GM06990 (cell line): ENCODE measurements at regions not wholly inside any gene's neighbourhood (a gene's known extent, or its start where the extent isn't known, plus 50 kb on each side); places are given as distances from the start of the nearest gene placed in this dataset.

Experiments used
- DNase-seq: peaks from one replicate; pipeline ENCODE4 v3.0.0-alpha.2; 2011; ENCODE audit not compliant: insufficient read length; ENCODE audit errors: extremely low read depth
- H3K27me3 ChIP-seq: replicated peaks from 2 replicates; pipeline ENCODE4 v1.6.0; 2011; ENCODE audit warnings: low read length; ENCODE audit not compliant: control insufficient read depth, insufficient read depth
- H3K36me3 ChIP-seq: 2 replicates; pipeline ENCODE4 v1.5.1; 2011; ENCODE audit warnings: low read length; ENCODE audit not compliant: control insufficient read depth, insufficient read depth
- H3K4me3 ChIP-seq: replicated peaks from 2 replicates; pipeline ENCODE4 v1.5.1; 2011; ENCODE audit warnings: low read depth, mild to moderate bottlenecking, control low read depth, low read length
- TF ChIP-seq, protein P1 (sequence below): IDR thresholded peaks from 2 replicates; pipeline ENCODE4 v1.5.1; 2011; ENCODE audit warnings: low read length, control low read depth, mild to moderate bottlenecking, inconsistent platforms; ENCODE audit not compliant: insufficient read depth, poor library complexity, severe bottlenecking

DNA sequence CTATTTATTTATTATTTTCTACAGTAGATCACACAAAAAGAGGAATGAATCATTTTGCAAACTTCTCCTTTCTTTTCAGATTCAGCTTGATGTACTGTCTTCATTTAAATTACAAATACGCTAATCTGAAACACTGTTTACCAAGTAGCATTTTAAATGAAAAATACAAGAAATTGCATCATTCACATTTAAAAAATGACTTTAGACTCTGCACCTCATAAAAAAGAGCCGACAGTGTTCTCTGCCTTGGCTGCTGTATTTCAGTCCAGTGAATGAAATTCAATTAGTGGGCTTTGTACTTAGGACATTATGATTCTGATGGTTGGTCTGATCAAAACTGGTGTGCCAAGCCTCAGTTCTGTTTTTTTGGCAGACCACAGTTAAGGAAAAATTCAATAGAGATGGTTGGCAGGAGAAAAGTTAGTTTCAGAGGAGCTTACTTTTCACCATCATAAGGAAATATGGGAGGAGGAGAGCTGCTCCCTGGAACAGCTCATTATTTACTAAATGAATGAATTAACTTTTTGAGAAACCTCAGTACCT lies 222.4 kb upstream of the ESRRG start:
- H3K27me3 ChIP-seq, result no peaks in the 10 kb centered on the region
- DNase-seq, result no peak
- no peak overlapping the region for H3K4me3 ChIP-seq
- TF ChIP-seq, protein P1, sequence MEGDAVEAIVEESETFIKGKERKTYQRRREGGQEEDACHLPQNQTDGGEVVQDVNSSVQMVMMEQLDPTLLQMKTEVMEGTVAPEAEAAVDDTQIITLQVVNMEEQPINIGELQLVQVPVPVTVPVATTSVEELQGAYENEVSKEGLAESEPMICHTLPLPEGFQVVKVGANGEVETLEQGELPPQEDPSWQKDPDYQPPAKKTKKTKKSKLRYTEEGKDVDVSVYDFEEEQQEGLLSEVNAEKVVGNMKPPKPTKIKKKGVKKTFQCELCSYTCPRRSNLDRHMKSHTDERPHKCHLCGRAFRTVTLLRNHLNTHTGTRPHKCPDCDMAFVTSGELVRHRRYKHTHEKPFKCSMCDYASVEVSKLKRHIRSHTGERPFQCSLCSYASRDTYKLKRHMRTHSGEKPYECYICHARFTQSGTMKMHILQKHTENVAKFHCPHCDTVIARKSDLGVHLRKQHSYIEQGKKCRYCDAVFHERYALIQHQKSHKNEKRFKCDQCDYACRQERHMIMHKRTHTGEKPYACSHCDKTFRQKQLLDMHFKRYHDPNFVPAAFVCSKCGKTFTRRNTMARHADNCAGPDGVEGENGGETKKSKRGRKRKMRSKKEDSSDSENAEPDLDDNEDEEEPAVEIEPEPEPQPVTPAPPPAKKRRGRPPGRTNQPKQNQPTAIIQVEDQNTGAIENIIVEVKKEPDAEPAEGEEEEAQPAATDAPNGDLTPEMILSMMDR, result no peak
- H3K36me3 ChIP-seq, result no peaks in the 10 kb centered on the region

DNA sequence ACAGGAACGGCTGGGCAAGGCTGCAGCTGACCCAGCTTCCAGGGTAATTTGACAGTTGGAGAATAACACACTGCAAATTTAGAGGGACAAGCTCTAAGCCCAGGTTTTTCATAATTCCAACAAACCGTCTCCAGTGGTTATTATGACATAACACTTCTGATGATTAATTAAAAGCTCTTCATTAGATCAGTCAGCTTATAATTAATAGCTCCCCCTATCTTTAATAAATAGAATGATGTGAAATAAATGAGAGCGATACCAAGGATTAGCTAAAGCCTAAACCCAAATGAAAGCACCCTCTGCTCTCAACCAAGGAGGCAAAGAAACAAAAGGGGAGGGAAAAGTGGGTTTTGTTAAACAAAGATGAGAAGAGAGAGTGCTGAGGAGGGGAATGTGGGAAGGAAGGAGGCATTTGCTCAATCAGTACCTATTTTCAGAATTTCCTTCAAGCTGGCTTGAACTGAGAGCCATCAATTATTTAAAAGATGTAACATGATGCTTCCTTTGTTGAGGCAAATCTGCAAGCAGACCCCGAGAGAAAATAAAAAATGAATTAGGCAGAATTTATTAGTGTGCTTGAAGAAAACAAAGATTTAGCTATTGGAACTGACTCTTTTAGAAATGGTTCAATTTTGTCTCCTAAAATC lies 221.8 kb upstream of the ESRRG start:
- no peak for DNase-seq
- Histone ChIP-seq H3K4me3 (no peak overlapping the region), H3K36me3 (no peaks in the 10 kb centered on the region), H3K27me3 (no peaks in the 10 kb centered on the region)
- TF ChIP-seq, protein P1, result no peak

DNA sequence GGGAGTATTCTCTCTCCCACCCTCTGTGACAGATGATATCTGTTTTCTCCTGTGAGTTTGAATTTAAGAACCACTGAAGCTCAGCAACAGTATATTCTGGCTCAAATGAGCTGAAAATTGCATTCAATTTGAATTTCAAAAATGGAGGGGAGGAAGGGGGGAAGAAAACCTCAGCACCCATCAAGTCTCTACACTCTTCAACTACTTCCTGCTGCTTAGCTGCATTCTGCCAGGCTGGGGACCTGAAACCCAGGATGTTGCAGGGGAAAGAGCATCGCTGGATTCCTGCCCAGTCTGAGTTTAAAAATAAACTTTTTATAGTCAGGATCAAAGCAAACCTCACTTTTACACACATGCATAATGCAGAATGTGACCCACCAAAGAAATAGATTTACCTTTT lies 214.3 kb upstream of the ESRRG start:
- Histone ChIP-seq H3K27me3 (no peaks in the 10 kb centered on the region), H3K4me3 (no peak overlapping the region), H3K36me3 (no peaks in the 10 kb centered on the region)
- TF ChIP-seq, protein P1, result no peak
- DNase-seq, result no peak

DNA sequence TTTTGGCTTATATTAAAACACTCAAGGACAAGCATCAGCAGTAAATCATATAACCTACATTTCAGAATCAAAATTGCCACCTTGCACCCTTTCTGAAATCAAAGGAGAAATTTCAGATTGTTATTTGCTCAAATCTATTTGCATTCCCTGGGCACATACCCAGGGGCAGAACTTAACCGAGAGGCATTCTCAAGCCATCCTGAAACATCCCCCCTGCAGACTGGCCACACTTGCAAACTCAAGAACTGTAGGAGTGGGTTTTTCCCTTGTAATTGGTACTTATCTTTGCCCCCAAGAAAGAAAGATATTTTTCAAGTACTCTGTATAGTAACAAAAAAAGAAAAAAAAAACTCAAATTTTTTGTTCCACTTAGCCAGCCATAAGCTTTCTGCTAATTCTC lies 213.6 kb upstream of the ESRRG start:
- no peak overlapping the region for H3K4me3 ChIP-seq
- TF ChIP-seq, protein P1, result no peak
- DNase-seq, result no peak
- H3K27me3 ChIP-seq, result no peaks in the 10 kb centered on the region
- no peaks in the 10 kb centered on the region for H3K36me3 ChIP-seq

DNA sequence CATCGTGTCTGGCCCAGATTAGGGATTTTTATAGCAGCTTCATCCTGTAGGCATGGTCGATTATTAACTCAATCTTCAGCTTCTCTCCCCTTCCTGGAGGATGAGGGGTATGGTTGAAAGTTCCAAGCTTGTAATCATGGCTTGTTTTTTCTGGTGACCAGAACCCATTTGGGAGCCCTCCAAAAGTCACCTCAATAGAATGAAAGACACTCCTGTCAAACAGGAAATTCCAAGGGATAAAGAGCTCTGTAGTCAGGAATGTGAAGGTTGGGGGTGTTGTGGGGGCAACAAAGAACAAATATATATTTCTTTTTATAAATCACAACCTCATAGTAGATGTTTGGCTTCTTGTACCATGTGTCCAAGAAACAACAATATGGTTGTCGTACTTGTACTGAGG lies 212.7 kb upstream of the ESRRG start:
- TF ChIP-seq, protein P1, result no peak
- no peak for DNase-seq

DNA sequence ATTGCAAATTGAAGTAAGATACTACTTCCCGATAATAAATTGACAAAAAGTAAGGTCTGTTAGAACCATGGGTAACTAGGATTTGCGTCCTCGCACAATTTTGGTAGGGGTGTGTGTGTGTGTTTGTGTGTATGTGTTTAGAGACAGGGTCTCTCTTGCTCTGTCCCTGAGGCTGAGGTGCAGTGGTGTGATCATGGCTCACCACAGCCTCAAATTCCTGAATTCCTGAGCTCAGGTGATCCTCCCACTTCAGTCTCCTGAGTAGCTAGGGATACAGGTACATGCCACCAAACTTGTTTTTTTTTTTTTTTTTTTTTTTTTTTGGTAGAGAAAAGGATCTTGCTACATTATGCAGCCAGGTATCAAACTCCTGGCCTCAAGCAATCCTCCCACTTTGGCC lies 209.2 kb upstream of the ESRRG start:
- DNase-seq, result no peak
- no peak overlapping the region for H3K4me3 ChIP-seq
- H3K27me3 ChIP-seq, result no peaks in the 10 kb centered on the region
- H3K36me3 ChIP-seq, result no peaks in the 10 kb centered on the region
- TF ChIP-seq, protein P1, result no peak

More for the DNA sequence above, 212.7 kb upstream of the ESRRG start:
- Histone ChIP-seq H3K36me3 (no peaks in the 10 kb centered on the region), H3K27me3 (no peaks in the 10 kb centered on the region), H3K4me3 (no peak overlapping the region)
